Liver (tissue), 8 donors: ENCODE measurements at regions not wholly inside any gene's neighbourhood (a gene's known extent, or its start where the extent isn't known, plus 50 kb on each side); places are given as distances from the start of the nearest gene placed in this dataset.

Experiments
- DNase-seq: peaks from one replicate; pipeline ENCODE4 v3.0.0-alpha.2; 2017; ENCODE audit warnings: low spot score
- H3K27ac ChIP-seq, 2 donors: one replicate each; pipeline ENCODE4 v1.7.0; 2013; ENCODE audit warnings: inconsistent platforms in 2 of 2, low read length in 2 of 2, control low read depth in 1 of 2, low read depth in 1 of 2, mild to moderate bottlenecking in 1 of 2
- H3K27me3 ChIP-seq, 4 donors: one replicate each; pipeline versions ENCODE4 v1.6.1 to v1.7.0; 2013; ENCODE audit warnings: low read length in 3 of 4, inconsistent platforms in 1 of 4, mild to moderate bottlenecking in 1 of 4, moderate library complexity in 1 of 4; ENCODE audit not compliant: control insufficient read depth in 4 of 4, insufficient read depth in 4 of 4
- H3K36me3 ChIP-seq, 4 donors: one replicate each; pipeline versions ENCODE4 v1.6.1 to v1.7.0; 2013; ENCODE audit warnings: low read length in 3 of 4, mild to moderate bottlenecking in 3 of 4, low read depth in 1 of 4, moderate library complexity in 1 of 4; ENCODE audit not compliant: control insufficient read depth in 4 of 4, insufficient read depth in 3 of 4
- H3K4me1 ChIP-seq, 4 donors: one replicate each; pipeline versions ENCODE4 v1.6.1 to v1.7.0; 2013; ENCODE audit warnings: low read length in 3 of 4, mild to moderate bottlenecking in 3 of 4, moderate library complexity in 1 of 4; ENCODE audit not compliant: control insufficient read depth in 4 of 4, insufficient read depth in 4 of 4
- H3K4me3 ChIP-seq, 3 donors: one replicate each; pipeline versions ENCODE4 v1.6.1 to v1.7.0; 2013; ENCODE audit warnings: low read length in 3 of 3, control low read depth in 1 of 3, low read depth in 1 of 3, mild to moderate bottlenecking in 1 of 3
- H3K9ac ChIP-seq, 2 donors: one replicate each; pipeline ENCODE4 v1.7.0; 2013; ENCODE audit warnings: low read length in 2 of 2, mild to moderate bottlenecking in 2 of 2, moderate library complexity in 2 of 2, control low read depth in 1 of 2, low read depth in 1 of 2
- H3K9me3 ChIP-seq, 4 donors: one replicate each; pipeline versions ENCODE4 v1.6.1 to v1.7.0; 2013; ENCODE audit warnings: low read length in 3 of 4; ENCODE audit not compliant: control insufficient read depth in 4 of 4
- ATF3 ChIP-seq: IDR thresholded peaks from 2 replicates; pipeline ENCODE4 v1.6.1; 2016; ENCODE audit warnings: antibody characterized with exemption
- CTCF ChIP-seq: fragments of 150-350 bp; IDR thresholded peaks from 2 replicates; pipeline ENCODE4 v1.5.1; 2017; ENCODE audit warnings: improper control_type of control experiment, low read depth, low read length; ENCODE audit not compliant: missing input control
- EGR1 ChIP-seq, 2 donors: IDR thresholded peaks; 2 replicates each; pipeline ENCODE4 v1.6.1; 2016 to 2018; ENCODE audit warnings: antibody characterized with exemption in 2 of 2, low read depth in 2 of 2
- FOXA1 ChIP-seq: IDR thresholded peaks from 2 replicates; pipeline ENCODE4 v1.6.1; 2016; ENCODE audit warnings: antibody characterized with exemption
- GABPA ChIP-seq, 2 donors: IDR thresholded peaks in 1 of 2; conservative IDR thresholded peaks in 1 of 2; 2 replicates each; pipeline ENCODE4 v1.6.1; 2016; ENCODE audit warnings: antibody characterized with exemption in 2 of 2, mild to moderate bottlenecking in 1 of 2, moderate library complexity in 1 of 2
- HNF4A ChIP-seq, 2 donors: conservative IDR thresholded peaks; 2 replicates each; pipeline ENCODE4 v1.6.1; 2016; ENCODE audit warnings: antibody characterized with exemption in 2 of 2, mild to moderate bottlenecking in 2 of 2
- HNF4G ChIP-seq: IDR thresholded peaks from 2 replicates; pipeline ENCODE4 v1.6.1; 2016; ENCODE audit warnings: antibody characterized with exemption
- JUND ChIP-seq, 2 donors: IDR thresholded peaks; 2 replicates each; pipeline ENCODE4 v1.6.1; 2016; ENCODE audit warnings: antibody characterized with exemption in 2 of 2
- MAX ChIP-seq: IDR thresholded peaks from 2 replicates; pipeline ENCODE4 v1.6.1; 2016; ENCODE audit warnings: antibody characterized with exemption
- RAD21 ChIP-seq, 2 donors: IDR thresholded peaks; 2 replicates each; pipeline ENCODE4 v1.6.1; 2016; ENCODE audit warnings: antibody characterized with exemption in 2 of 2, mild to moderate bottlenecking in 2 of 2
- REST ChIP-seq: IDR thresholded peaks from 2 replicates; pipeline ENCODE4 v1.6.1; 2016; ENCODE audit warnings: antibody characterized with exemption, mild to moderate bottlenecking
- RXRA ChIP-seq, 2 donors: IDR thresholded peaks; 2 replicates each; pipeline ENCODE4 v1.6.1; 2017 to 2018; ENCODE audit warnings: antibody characterized with exemption in 2 of 2, mild to moderate bottlenecking in 1 of 2
- SP1 ChIP-seq: IDR thresholded peaks from 2 replicates; pipeline ENCODE4 v1.6.1; 2018; ENCODE audit warnings: antibody characterized with exemption, mild to moderate bottlenecking
- TAF1 ChIP-seq: conservative IDR thresholded peaks from 2 replicates; pipeline ENCODE4 v1.6.1; 2016; ENCODE audit warnings: antibody characterized with exemption, mild to moderate bottlenecking
- YY1 ChIP-seq: IDR thresholded peaks from 2 replicates; pipeline ENCODE4 v1.6.1; 2016; ENCODE audit warnings: antibody characterized with exemption, mild to moderate bottlenecking
- ZBTB33 ChIP-seq: IDR thresholded peaks from 2 replicates; pipeline ENCODE4 v1.6.1; 2016; ENCODE audit warnings: antibody characterized with exemption
- WGBS: extraction: QIAGEN DNeasy Blood & Tissue Kit; methylation state at CpG from one replicate; pipeline ENCODE4 v1.1.7; 2013; 5-methylcytosine and 5-hydroxymethylcytosine counted together
- donor health status: healthy.
- donor health status: healthy.
- donor health status: healthy.
- donor health status: healthy.
- donor health status: healthy.

GRCh38 chr9:135246248-135247205, 159.1 kb downstream of the OLFM1 start:
- Histone ChIP-seq H3K4me3 (no peak overlapping the region), H3K9me3 (no peaks in the 10 kb centered on the region), H3K4me1 (peaks cover 0 to 29% (median 25%) of the 10 kb centered on the region in 4 donors), H3K27me3 (no peaks in the 10 kb centered on the region), H3K9ac (no peak overlapping the region), H3K27ac (no peak overlapping the region), H3K36me3 (no peaks in the 10 kb centered on the region)
- no peak for DNase-seq
- 57% methylated on average over 23 of the region's 23 CpGs for WGBS
- no peak for TF ChIP-seq ZBTB33
- TF ChIP-seq REST, result no peak
- no peak for TF ChIP-seq CTCF
- no peak for TF ChIP-seq HNF4A (conservative IDR thresholded peaks at IDR 0.05)
- TF ChIP-seq MAX, result no peak
- TF ChIP-seq YY1, result no peak
- TF ChIP-seq SP1, result no peak
- no peak for TF ChIP-seq GABPA (IDR thresholded peaks at IDR 0.05 in 1 of 2, conservative IDR thresholded peaks at IDR 0.05 in 1 of 2)
- no peak for TF ChIP-seq TAF1

GRCh38 chr9:135247227-135247930, 159.9 kb downstream of the OLFM1 start:
- no peak for DNase-seq
- H3K36me3 ChIP-seq, result no peaks in the 10 kb centered on the region
- H3K4me3 ChIP-seq, result no peak overlapping the region
- TF ChIP-seq TAF1 (no peak), RXRA (IDR thresholded peaks at IDR 0.05) (no peak), RAD21 (IDR thresholded peaks at IDR 0.05) (no peak), CTCF (no peak), MAX (no peak), ATF3 (no peak), JUND (IDR thresholded peaks at IDR 0.05) (no peak), YY1 (no peak), HNF4G (no peak), FOXA1 (no peak), EGR1 (IDR thresholded peaks at IDR 0.05; ENCODE audit: low read depth in 2 of 2) (no peak), HNF4A (conservative IDR thresholded peaks at IDR 0.05) (no peak)
- H3K27me3 ChIP-seq, result no peaks in the 10 kb centered on the region
- H3K9me3 ChIP-seq, result no peaks in the 10 kb centered on the region
- 81% methylated on average over 27 of the region's 27 CpGs for WGBS
- H3K27ac ChIP-seq, result no peak overlapping the region
- no peak overlapping the region for H3K9ac ChIP-seq
- H3K4me1 ChIP-seq, result peaks cover 0 to 29% (median 25%) of the 10 kb centered on the region in 4 donors
